MM.1S (cell line): ENCODE measurements at regions not wholly inside any gene's neighbourhood (a gene's known extent, or its start where the extent isn't known, plus 50 kb on each side); places are given as distances from the start of the nearest gene placed in this dataset.

Source experiments
- EZH2 ChIP-seq: fragments of 300-600 bp; sonication (generic); optimal IDR thresholded peaks from 2 replicates; pipeline ENCODE3; 2017; ENCODE audit warnings: low read depth, mild to moderate bottlenecking, antibody characterized with exemption, low read length, mixed read lengths
- TF ChIP-seq, protein P1 (sequence below): fragments of 300-600 bp; sonication (generic); IDR thresholded peaks from 2 replicates; pipeline ENCODE4 v1.5.1; 2016; ENCODE audit warnings: antibody characterized with exemption, low read length, mixed read lengths

DNA sequence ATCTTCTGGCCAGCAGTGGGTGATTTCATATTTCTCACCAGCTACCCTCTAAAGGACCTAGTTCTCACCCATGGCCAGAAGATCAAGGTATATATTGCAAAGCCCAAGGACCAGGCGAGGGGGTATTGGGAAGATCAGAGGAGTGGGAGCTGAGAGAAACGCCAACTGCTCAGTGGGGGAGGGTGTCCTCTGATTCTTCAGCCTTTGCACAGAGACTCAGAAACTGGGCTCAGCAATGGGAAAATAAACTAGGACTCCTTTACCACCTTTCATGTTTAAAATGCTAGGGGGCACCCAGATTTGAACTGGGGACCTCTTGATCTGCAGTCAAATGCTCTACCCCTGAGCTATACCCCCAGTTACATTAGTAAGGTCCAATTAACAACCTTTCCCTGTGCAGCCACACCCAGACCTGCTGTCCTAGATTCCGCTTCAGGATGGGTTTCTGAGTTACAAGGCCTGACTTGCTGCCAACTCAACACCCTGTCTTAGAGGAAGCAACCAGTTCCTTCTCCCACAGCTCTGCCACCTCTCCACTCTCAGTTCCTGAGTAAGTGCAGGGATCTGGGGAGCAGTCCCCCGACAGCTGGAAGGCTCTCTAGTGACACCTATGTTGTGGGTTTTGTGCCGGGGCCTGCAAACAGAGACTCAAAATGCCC is 93.5 kb downstream of the ZNF783 start:
- TF ChIP-seq, protein P1, sequence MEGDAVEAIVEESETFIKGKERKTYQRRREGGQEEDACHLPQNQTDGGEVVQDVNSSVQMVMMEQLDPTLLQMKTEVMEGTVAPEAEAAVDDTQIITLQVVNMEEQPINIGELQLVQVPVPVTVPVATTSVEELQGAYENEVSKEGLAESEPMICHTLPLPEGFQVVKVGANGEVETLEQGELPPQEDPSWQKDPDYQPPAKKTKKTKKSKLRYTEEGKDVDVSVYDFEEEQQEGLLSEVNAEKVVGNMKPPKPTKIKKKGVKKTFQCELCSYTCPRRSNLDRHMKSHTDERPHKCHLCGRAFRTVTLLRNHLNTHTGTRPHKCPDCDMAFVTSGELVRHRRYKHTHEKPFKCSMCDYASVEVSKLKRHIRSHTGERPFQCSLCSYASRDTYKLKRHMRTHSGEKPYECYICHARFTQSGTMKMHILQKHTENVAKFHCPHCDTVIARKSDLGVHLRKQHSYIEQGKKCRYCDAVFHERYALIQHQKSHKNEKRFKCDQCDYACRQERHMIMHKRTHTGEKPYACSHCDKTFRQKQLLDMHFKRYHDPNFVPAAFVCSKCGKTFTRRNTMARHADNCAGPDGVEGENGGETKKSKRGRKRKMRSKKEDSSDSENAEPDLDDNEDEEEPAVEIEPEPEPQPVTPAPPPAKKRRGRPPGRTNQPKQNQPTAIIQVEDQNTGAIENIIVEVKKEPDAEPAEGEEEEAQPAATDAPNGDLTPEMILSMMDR, result no peak
- TF ChIP-seq EZH2, result no peak
